GM18867 (cell line): ENCODE measurements at regions not wholly inside any gene's neighbourhood (a gene's known extent, or its start where the extent isn't known, plus 50 kb on each side); places are given as distances from the start of the nearest gene placed in this dataset.

ENCODE experiments used
- ATAC-seq: cut with Tn5 transposase; IDR thresholded peaks from one replicate; pipeline ENCODE4 v1.9.1; 2021; ENCODE audit warnings: mild to moderate bottlenecking, moderate library complexity; ENCODE audit not compliant: unreplicated experiment

DNA sequence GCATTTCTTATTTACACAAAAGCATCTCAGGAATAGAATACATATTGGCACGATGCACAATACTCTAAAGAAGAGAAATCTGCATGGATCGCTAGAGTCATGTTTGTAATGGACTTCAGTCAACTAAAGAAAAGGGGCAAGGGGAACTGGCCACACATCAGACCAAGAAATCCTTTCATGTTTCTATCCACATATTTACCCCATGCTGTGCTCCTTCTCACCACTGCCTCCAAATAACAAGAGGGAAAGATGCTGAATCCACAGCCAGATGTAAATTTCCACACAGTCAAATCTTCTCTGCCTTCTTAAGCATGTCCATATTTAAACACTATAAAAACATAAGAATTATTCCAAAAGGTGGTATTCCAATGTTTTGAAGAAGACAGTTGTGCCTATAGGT, 67.6 kb downstream of the COX18 start:
- no peak for ATAC-seq

DNA sequence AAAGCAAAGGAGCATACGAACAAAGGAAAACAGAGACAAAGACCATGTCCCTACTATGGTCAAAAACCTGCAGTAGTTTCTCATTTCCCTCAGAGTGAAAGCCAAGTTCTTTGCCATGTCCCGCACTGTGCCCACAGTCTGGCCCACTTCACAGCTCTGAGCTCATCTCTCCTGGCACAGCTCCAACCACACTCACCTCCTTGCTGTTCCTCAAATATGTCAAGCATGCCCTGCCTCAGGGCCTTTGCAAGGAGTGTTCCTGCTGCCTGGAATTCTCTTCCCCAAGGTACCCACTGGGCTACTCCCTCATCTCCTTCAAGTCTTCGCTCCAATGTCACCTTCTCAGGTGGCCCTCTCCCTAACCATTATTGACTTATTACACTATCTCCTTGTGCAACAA, 72.1 kb downstream of the COX18 start:
- ATAC-seq: no peak

DNA sequence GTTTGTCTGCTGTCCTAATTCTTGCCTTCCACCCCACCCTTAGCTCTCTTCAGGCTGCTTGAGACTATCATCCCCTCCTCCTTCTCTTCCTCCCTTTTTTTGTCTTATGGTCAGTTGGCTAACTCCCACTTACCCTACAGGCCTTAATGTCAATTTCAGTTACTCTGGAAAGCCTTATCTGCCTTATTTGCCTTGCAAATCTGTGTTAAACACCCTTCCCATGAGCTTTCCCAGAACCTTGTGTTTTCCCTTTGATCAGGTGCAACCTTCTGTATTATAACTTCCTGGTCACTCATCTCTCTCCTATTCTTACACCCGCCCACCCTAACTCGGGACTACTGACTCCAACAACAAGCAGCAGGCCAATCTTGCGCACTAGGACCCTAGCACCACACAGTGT, 74.8 kb downstream of the COX18 start:
- no peak for ATAC-seq

DNA sequence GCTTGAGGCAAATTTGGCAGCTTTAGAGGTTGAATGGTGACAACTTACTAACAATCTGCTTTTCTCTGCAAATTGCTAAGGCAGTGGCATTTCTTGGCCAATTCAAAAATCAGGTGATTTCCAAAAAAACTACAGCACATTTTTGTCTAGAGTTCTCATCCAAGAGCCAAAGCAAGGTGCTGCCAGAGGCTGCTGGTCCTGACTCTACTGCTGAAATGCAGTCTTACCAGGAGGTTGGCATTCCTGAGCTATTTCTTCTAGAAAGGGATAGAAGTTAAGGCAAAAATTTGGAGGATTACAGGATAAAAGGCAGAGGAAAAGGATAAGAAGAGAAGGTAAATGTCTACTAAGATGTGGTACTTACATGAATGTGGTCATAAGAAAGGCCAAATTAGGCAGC, 75.6 kb downstream of the COX18 start:
- ATAC-seq: no peak

DNA sequence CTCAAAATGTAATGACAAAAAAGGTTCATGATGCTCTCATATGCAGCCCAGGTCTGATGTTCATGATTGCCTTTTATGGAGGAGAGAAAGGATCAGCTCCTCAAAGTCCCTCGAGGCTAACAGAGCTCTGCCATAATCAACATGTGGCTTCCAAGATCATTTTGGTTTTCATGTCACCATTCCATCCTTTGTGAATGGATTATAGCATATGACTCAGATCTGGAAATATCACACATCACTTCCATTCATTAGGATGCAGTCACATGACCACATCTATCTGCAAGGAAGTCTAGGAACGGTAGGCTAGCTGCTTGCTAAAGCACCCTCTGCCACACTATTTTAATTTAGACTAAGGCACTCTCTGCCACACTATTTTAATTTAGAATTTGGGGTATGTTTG, 77.6 kb downstream of the COX18 start:
- ATAC-seq: no peak

DNA sequence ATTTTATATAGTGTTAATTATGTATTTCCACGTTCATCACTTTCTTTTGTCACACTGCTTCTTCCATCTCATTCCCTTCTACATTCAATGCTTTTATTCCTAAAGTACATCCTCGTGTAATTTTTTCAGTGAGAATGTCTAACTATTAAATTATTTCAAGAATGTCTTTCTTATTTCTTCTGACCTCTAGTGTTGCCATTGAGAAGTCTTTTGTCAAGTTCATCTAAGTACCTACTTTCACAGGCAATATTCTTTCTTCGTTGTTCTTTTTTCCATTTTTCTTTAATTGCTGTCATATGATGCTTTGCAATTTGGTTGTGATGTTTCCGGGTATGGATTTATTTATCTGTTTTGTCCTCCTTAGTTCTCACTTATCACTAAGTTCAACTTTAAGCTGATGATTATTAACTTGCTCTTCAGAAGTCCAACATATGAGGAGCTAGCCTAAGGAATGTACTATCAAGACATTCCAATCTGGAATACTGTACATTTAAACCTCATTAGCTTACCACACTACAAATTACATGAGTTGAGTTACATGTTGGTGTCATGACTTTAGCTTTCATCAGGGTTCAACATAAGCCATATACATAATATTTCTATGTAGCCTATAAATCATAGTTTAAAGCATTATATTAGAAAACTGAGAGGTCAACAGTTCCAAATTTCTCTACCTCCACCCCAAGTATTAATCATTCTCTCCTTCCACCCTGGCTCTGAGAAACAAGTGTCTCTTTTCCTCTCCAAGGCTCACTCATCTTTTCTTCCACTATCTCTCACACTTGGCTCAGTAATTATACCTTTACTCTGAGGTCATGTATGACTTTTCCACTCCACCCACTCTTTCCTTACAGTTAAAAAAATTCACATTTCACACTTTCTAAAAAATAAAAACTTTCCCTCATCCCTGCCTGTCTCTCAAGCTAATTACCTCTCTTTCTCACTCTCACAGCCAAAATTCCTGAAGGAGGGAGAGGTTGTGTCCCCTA, 81.5 kb downstream of the COX18 start:
- ATAC-seq: no peak

DNA sequence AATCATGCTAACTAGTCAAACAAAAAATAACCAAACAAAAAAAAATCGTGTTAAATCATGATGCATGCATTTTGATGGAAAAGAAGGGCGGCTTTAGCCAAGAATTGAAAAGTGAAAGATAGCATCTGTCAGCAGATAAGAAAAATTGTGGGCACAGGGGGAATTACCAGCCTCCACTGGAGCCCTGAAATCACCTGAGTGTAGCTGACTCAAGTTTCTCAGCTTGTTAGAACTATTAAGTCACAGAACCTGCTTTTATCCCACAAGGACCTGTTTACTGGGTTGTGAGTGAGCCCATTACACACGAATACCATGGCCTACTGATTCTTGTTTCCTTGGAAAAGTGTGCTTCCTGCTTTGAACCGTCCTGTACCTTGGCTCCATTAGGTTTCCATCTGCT, 85.2 kb downstream of the COX18 start:
- ATAC-seq: peak; percentile 54

DNA sequence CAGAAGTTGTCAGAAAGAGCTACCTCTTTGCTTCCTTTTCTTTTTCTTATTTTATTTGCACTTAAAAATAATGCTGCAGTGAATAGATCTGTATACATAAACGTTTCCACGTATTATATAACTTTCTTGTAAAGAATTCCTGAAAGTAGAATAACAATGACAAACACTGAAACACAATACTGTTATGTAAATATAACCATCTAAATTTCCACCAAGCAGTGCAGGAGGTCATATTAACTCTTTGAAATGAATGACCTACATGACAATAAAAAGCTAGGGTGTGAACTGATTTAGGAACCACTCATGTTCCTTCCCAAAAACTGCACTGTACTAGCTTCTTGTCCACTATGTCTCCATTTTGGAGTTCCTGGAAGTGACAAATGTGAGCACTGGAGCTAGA, 85.8 kb downstream of the COX18 start:
- no peak for ATAC-seq

DNA sequence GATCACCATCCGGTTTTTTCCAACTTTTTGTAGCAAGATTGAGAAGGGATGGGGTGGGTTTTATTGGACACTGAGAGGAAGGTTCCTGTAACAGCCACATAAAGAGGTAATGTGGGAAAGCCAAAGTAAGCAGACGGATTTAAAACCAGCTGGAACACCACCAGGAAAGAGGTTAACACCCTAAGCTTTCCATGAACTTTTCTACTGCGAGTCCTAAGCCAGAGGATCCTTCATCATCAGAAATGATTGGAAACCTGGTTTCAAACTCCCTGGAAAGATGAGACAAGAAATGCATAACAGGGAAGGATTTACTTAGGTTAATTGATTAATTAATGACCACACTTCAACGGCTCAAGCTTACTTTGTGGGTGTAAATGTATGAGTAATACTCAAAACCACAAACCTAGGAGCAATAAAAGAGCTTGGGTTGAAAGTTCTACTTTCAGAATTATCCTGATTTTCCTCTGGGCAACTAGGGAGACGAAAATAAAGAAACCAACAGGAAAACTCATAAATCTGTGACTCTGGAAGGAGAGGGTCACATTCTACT, 91.5 kb downstream of the COX18 start:
- no peak for ATAC-seq

DNA sequence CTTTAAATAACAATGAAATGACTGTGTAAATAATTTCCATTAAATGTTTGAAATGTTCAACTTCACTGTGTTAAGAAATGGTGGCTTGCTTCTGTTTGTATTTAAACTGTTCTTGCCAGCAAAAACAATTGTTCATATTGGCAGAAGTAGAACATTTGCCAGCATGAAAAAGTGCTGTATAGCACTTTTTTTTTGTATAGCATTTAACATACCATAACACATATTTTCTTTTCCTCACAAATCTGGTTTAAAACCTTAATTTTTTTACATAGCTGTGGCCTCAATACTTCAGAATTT, 94.1 kb downstream of the COX18 start:
- ATAC-seq: no peak

DNA sequence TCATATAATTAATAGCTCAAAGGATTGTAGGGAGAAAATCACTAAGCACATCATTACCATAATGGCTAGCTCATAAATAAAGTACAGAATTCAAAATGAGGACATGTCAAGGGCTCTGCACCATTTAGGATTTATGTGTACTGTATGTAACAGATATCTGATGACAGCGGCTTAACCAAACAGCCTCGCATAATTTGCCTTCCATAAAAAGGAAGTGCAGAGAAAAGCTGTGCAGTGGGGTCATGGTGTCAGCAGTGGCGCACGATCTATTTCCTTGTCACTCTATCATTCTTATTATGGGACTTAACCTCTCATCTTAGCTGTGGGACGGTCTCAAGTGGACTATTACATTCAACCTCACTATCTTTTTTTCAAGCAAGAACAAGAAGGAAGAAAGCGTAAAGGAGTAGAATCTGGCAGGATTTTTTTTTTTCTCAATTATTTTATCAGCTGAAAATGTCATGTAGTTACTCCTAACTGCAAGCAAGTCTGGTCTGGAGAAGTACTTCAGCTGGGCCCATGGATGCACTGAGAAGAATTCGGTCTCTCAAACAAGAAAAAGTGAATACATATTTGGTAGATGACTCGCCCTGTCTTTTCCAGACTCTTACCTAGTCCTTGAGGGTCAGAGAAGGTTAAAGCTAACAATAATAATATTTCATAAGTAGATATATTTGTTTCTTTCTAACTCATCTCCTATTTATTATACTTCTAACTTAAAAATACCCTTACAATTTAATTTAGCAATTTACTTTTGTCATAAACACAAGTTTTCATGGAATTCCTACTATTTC, 94.6 kb downstream of the COX18 start:
- peak; percentile 55 for ATAC-seq

DNA sequence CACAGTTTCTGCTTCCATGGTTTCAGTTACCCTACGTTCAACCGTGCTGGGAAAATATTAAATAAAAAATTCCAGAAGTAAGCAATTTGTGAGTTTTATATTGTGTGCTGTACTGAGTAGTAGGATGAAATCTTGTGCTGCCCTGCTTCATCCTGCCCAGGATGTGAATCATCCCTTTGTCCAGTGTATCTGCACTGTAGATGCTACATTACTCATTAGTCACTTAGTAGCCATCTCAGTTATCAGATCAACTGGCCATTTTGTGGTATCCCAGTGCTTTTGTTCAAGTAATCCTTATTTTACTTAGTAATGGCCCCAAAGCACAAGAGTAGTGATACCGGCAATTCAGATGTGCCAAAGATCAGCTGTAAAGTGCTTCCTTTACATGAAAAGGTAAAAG, 97.9 kb downstream of the COX18 start:
- ATAC-seq: no peak

DNA sequence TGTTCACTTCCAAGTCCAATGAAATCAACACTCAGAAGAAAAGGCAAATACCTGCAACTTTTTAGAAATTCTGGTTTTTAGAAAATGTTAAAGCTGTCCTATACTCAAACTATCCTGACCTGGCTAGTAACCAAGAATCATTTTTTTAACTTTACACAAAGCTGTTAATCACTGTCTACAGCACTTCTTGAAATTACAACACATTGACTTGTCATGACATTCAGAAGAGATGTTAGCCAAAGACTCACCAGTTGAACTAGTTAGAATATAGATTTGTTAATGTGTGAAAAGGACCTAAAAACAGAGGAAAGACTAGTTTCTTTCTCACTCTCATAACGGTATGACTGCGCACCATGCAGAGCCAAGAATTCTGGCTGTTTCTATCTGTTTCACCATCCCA, 98.8 kb downstream of the COX18 start:
- ATAC-seq: no peak

DNA sequence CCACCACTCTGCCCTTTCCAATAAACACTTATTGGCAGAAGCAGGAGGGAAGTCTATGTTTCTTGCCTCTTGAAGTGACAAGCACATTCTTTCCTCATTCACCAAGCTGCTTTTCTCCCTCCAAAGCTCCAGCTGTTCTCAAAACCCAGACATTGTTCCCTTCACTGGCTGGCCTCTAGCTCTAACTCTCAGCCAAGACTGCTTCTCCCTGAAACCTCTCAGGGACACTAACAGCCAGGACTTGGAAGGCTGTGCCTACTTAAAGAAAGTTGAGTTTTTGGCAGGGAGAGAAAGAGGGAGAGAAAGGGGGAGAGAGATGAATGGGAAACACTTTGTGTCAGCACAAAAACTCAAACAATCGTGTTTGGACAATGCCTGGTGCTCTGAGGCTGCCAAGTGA, 99.5 kb downstream of the COX18 start:
- no peak for ATAC-seq

DNA sequence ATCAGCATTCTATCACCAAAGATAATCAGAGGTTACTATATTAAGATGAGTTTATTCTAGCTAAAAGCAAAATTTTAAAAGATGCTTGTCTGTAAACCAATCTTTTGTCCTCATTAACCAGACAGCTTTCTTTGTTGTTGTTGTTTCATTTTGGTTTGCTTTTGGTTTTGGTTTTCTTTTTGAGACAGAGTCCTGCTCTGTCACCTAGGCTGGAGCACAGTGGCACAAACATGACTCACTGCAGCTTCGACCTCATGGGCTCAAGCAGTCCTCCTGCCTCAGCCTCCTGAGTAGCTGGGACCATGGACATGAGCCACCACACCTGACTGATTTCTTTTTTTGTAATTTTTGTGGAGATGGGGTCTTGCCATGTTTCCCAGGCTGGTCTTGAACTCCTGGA, 102.9 kb downstream of the COX18 start:
- peak; percentile 97 for ATAC-seq

DNA sequence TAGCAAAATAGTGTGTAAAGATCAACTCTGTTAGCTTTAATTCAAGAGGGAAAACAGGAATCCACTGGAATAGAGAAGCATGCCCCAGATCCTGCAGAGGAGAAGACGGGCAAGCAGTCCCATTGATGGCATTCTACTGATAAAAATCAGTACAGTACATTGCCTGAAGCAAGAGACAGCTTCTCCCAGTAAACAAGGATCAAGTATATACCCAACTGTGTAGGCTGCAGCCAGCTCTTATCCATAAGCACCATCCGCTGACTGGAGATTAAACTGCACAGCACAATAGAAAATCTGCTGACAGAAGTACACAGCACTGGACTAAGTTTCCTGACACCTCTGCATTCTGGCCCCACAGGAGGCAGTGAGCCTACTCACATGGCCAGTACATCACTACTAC, 110.1 kb downstream of the COX18 start:
- no peak for ATAC-seq

DNA sequence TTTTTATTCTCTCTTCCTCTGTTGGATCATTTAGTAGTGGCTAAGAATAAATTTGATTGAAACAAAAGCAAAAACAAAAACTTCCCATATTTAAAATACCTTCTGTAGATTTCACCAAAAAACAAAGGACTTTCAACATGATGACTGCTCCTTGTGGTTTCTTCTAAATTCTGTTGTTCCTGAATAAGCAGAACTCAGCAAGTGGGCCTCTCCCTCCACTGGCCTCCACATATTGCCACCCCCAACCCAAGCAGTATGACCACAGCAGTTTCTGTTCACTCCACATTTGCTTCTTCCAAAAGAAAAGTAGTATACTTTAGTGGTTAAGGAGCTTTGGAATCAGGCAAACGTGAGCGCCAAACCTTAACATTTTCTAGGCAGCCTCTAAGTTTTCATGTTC, 114.7 kb downstream of the COX18 start:
- no peak for ATAC-seq

DNA sequence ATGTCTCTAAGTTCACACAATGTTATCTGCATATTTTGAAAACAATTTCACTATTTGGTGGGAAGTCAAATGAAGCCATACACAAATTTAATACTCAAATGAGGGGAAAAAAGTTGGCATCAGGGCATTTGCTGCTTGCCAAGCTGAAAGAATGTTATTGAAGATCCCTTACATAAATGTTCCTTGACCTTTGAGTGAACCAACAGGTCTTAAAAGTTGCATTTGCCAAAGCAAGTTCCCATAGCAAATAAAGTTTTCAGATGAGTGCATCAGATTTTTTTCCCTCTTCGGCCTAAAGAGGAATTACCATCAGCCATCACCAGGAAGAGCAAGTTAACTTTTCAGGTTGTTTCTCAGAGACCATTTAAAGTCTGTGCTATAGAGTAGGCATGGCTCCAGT, 115.9 kb downstream of the COX18 start:
- no peak for ATAC-seq

DNA sequence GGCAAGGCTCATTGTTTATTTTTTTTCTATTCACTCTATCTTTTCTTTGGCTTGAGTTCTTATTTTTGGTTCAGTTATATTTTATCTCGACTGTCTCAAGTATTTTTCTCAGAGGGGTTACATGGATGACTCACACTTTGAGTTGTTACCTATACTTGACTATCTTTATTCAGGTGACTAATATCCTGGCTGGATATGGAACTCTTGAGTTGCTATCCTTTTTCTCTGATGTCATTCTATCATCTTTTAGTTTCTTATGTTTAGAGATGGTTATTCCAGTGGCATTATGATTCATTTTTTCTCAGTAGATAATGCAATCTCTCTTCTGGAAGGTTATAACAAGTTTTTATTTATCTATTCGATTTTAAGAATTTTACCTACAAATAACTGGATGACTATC, 117.9 kb downstream of the COX18 start:
- no peak for ATAC-seq

DNA sequence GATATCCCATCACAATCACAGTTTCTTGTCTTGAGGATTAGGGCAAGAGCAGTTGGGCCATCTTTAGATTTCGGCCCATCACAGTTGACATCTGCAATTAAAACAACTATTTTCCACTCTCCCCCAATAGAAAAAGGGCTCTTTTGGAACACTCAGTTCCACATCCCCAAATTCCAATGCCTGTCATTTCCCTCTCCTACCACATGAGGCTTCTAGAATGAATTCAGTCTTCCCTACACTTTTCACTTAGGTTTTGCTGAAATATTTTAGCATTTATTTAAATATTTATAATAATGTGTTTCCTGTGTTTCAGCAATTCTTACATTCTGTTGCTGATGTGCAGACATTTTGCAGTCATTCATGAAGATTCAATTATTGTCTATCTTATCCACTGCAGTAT, 118.4 kb downstream of the COX18 start:
- no peak for ATAC-seq

DNA sequence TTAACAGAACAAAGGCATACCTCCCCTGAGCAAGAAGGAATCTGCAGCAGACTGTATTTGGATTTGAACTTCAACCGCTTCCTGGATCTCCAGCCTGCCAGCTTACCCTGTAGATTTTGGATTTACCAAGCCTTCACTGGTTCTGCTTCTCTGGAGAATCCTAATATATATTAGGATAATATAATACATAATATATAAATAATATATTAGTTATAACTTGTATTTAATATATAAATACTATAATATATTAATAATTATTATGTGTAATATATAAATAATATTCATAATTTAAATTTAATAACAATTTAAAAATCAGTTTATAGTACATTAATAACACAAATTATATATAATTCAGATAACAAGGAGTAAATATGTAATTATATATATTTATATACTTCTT, 121.4 kb downstream of the COX18 start:
- ATAC-seq: no peak

DNA sequence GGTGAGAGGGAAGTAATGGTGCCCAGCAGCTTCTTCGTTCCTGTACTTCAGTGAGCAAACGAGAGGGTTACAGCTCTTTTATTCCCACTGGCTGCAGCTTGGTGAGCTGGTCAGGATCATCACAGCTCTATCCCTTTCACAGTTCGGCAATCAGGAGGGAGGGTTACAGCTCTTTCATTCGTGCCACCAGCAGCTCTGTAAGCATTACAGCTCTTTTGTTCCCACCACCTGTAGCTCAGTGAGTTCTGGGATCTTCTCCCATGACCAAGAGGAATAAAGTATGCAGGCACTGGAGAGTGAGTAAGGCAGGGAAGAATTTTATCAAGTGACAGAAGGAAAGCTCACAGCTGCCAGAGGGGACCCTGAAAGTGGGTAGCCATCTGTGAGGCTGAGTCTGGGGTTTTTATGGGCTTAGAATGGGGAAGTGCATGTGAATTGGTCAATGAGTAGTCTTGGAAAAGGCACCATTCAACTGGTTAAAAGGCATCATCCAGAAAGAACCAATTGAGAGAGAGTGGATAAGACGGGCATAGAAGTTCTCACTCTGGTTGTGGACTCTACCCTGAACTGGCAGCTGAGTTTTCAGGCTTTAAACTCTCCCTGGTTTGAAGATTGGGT, 123.7 kb downstream of the COX18 start:
- no peak for ATAC-seq
